ENCODE measurements at regions not wholly inside any gene's neighbourhood (a gene's known extent, or its start where the extent isn't known, plus 50 kb on each side); places are given as distances from the start of the nearest gene placed in this dataset.
A peak's percentile ranks its signal among the peaks of the same experiment; 100 is the strongest.

DNA sequence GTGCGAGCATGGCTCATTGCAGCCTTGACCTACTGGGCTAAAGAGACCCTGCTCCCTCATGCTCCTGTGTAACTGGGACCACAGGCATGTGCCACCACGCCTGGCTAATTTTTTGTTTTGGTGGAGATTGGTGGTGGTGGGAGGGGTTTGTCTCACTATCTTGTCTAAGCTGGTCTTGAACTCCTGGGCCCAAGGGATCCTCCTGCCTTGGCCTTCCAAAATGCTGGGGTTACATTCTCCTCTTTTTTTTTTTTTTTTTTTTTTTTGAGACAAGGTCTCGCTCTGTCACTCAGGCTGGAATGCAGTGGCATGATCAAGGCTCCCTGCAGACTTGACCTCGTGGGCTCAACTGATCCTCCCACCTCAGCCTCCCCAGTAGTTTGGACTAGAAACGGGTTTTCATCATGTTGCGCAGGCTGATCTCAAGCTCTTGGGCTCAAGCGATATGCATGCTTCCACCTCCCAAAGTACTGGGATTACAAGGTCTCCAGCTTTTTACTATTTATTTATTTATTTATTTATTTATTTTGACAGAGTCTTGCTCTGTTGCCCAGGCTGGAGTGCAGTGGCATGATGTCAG lies 238.3 kb downstream of the MYCN start:
- no peak for DNase-seq (ENCODE audit: low read depth, low spot score)

GRCh38 chr2:16177671-16178180 lies 237.4 kb downstream of the MYCN start:
- DNase-seq (ENCODE audit: low read depth, low spot score), result no peak

DNA sequence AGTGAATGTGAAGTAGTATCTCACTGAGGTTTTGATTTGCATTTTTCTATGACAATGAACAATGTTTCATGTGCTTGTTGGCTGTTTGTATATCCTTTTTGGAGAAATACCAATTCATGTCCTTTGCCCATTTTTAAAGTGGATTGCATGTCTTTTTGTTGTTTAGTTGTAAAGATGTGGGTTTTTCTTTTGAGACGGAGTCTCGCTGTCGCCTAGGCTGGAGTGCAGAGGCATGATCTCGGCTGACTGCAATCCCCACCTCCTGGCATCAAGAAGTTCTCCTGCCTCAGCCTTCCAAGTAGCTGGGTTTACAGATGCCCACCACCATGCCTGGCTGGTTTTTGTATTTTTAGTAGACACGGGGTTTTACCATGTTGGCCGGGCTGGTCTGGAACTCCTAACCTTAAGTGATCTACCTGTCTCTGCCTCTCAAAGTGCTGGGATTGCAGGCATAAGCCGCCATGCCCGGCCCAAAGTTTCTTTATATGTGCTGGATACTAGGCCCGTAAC lies 236.7 kb downstream of the MYCN start:
- no peak for DNase-seq (ENCODE audit: low read depth, low spot score)

DNA sequence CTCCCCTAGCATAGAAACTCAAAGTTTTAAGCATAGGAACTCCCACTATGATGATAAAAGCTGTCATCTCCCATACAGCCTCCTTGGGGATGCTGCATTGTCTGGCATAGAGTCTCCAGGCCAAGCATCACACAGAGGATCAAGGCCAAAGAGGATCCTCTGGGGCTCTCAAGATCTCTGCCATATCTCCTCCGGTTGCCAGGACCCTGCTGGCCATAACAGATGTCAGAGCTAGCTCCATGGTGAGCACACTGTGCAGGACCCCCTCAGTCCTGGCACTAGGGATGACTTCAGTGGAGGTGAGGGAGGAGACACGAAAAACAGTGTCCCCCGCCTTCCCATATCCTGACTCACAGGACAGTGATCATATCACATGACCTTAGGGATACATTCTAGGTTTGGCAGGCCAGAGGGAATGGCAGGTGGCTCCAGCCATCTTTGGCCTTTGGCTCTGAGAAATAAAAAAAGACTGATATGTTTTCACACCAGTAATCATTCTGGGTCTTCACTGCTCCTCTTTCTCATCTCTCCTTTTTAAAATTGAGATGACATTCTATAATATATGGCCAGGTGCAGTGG lies 235.0 kb downstream of the MYCN start:
- no peak for DNase-seq (ENCODE audit: low read depth, low spot score)

- no peak for DNase-seq (ENCODE audit: low read depth, low spot score)
Measured at GRCh38 chr2:16174693-16175045, 234.3 kb downstream of the MYCN start.

GRCh38 chr2:16173893-16174692 lies 233.7 kb downstream of the MYCN start:
- DNase-seq (ENCODE audit: low read depth, low spot score), result no peak

DNA sequence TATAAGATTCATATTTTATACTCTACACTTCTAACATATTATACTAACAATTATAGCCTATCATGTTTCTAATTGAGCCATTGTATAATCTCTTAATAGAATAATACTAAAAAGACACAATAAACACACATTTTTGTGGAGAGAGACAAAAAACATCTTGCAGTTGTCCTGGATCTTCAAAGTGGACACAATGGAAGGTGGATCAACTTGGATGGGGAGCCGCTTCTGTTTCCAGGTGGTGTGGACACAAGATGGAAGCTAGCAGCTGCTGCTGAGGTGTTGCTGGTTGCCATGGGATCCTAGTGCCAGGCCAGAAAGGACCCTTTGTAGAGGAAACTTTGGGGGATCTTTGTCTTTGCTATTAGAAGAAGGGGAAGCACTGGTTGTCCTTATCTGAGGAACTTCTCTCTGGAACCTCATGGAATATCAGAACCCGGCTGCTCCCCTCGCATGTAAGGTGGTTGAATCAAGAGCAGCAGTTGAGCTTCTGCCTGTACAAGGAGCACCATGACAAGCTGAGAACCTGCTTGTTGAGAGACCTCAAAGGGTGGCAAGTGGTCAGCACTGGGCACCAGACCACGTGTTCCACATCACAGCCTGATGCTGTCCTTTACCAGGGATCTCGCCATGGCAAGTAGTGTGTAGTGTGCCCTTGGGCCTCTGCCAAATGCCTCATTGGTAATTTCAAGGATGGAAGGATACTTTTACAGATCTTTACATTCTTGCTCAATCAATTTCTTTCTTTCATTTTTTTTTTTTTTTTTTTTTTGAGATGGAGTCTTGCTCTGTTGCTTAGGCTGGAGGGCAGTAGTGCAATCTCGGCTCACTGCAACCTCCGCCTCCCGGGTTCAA lies 232.2 kb downstream of the MYCN start:
- no peak for DNase-seq (ENCODE audit: low read depth, low spot score)

GRCh38 chr2:16171425-16171920 lies 231.1 kb downstream of the MYCN start:
- DNase-seq (ENCODE audit: low read depth, low spot score), result no peak

DNA sequence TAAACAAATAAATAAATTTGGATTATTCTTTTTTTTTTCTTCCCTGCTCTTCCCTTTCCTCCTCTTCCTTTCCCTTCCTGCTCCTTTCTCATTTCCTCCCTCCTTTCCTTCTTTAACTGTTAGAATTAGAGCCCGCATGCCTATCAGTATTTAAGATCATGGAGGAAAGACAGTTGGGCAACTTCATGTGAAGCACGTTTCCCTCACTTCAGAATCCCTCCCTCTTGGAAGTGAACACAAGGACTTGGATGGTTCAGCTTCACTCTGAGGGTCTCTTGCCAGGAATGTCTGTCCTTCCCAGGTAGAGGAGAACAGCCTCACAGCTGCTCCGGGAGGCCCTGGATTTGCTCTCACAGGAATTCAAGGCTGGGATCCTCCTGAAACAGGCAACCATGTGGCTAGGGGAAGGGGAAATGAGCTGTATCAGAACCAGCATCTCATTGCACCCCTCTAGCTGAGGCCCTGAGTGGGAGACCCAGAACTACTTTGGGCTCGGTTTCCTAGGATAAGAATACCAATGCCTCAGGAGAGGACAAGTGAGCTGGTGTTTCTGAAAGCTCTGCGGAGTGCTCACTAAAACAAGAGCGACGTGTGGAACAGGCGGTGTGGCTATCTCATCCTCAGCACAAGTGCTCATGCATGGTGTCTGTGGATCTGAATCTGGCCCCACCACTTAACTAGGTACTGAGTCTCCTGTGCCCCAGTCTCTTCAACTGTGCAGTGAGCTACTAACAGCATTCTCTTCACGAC lies 230.5 kb downstream of the MYCN start:
- DNase-seq (ENCODE audit: low read depth, low spot score), result no peak

- no peak for DNase-seq (ENCODE audit: low read depth, low spot score)
Measured at GRCh38 chr2:16169381-16169960, 229.1 kb downstream of the MYCN start.

DNA sequence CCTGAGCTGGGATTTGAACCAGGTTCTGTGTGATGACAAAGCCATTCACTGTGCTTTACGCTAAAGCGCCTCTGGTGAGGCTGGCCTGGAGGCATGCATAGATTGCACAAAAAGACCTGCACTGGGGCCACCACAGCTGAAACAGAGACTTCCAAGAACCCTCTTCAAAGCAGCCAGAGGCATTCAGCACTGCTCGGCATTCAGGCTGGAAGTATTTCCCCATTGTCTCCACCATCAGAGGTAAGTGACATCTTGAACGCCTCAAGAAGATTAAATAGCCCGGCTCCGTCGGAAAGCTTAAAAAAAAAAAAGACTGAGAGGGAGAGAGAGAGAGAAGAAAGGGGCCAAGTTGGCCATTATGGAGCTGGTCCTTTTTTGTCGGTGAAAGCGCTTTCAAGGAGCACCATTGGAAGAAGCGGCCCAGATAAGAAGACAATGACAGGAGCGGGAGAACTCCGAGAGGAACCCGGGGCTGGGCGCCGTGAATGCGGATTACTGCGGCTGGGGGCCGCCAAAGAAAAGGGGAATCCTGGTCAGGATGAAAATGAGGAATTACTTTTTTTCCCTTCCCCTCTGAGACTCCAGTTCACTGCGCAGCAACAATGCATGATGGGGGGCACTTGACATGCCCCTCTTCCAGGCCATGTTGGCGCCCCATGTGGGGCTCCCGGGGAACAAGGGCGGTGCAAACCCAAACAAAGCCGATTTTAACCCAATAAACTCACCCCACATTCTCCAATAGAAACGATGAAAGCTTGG lies 228.3 kb downstream of the MYCN start:
- peak; percentile 92 for DNase-seq (ENCODE audit: low read depth, low spot score)

GRCh38 chr2:16167870-16168426 lies 227.6 kb downstream of the MYCN start:
- peak; percentile 74 for DNase-seq (ENCODE audit: low read depth, low spot score)

GRCh38 chr2:16167451-16167861 lies 227.1 kb downstream of the MYCN start:
- peak; percentile 32 for DNase-seq (ENCODE audit: low read depth, low spot score)

GRCh38 chr2:16166327-16166981 lies 226.1 kb downstream of the MYCN start:
- peak; percentile 60 for DNase-seq (ENCODE audit: low read depth, low spot score)

DNA sequence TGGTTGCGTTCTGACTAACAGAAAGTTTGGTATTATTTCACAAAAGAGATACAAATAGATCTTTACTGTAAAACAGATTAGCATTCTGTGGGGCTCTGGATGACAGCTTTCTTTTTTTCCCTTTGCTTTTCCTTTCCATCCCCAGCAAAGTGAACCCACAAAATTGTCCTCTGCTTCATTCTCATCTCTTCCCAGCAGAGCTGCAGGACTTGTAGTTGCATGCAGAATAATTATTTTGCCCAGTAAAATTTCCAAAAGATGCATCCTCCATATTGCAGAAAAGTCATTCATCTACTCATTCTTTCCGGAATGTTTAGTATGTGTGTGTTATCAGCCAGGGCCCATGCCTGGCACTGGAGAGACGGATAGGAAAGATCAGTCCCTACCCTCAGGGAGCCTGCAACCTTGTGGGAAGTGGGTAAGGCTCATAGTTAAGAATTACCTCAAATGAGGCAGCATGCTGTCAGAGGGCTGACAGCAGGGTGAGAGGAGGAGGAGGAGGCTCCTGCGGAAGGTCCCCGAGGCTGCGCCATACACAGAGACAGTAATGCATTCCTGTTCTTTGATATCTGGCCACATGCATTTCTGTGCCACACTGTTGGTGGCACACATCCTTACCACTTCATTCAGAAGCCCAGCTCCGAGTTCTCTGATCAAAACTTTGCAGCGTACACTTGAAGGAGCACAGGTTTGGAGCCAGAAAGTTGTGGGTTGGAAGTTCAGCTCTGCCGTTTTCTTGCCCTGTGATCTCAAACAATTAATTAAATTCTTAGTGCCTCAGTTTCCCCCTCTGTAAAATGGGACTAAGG lies 225.4 kb downstream of the MYCN start:
- no peak for DNase-seq (ENCODE audit: low read depth, low spot score)

DNA sequence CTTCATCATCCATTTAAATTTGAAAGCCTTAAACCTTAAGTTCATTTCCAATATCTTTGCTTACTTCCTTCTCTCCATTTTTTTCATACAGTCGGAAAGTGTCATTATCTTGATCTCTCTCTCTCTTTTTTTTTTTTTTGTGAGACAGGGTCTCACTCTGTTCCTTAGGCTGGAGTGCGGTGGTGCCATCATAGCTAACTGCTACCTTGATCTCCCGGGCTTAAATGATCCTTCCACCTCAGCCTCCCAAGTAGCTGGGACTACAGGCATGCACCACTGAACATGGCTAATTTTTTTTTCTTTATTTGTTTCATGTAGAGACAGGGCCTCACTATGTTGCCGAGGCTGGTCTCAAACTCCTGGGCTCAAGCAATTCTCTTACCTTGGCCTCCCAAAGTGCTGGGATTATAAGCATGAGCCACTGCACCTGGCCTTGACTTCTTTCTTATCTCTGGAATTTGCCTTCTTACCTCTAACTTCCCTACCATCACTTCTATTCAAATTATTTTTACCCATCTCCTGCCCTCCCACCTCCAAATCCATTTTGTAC lies 222.2 kb downstream of the MYCN start:
- no peak for DNase-seq (ENCODE audit: low read depth, low spot score)

DNA sequence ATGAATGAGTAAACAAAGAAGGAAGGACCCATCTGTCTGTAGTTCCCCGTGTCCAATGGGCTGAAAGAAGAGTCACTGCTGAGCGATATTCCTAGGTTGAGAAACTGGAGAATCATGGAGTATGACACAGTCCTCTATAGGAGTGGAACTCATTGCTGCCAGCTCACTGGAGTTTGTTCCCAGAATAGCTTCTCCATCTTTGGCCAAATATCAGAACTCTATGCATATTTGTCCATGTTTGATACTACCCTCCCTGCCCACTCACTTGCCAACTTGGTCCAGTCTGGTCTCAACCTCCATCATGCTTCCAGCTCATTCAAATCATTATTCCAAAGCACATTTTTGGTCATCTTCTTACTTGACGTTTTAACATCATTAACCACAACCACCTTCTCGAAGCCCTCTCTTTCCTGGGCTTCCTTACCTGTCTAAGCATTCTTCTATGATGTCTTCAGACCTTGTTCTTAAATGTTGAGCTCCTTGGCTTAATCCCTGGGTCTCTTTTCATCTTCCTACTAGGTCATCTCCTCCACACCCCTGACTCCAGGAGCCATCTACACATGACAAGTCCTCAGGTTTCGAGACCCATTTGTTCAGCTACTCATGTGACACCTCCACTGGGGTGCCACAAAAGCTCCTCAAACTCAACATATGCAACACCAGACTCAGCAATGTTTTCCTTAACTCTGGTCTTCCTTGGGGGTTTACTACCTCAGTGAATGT lies 221.6 kb downstream of the MYCN start:
- DNase-seq (ENCODE audit: low read depth, low spot score), result no peak

All from ELF-1 (cell line).